Thyroid gland (tissue), 4 donors: ENCODE measurements at regions not wholly inside any gene's neighbourhood (a gene's known extent, or its start where the extent isn't known, plus 50 kb on each side); places are given as distances from the start of the nearest gene placed in this dataset.

Experiments used
- DNase-seq, 2 donors: peaks; one replicate each; pipeline ENCODE4 v3.0.0-alpha.2; 2019
- H3K27ac ChIP-seq, 3 donors: fragments of 200-600 bp; sonication (generic); 1 replicate in 2 of 3; 2 replicates in 1 of 3; pipeline ENCODE4 v1.5.1; 2016 to 2019; ENCODE audit warnings: mild to moderate bottlenecking in 1 of 3, moderate library complexity in 1 of 3
- H3K27me3 ChIP-seq: fragments of 200-600 bp; sonication (generic); one replicate; pipeline ENCODE4 v1.5.1; 2019
- H3K36me3 ChIP-seq, 2 donors: fragments of 200-600 bp; sonication (generic); one replicate each; pipeline ENCODE4 v1.5.1; 2016 to 2019
- H3K4me1 ChIP-seq, 2 donors: fragments of 200-600 bp; sonication (generic); one replicate each; pipeline ENCODE4 v1.5.1; 2017 to 2019
- H3K4me3 ChIP-seq, 3 donors: fragments of 200-600 bp; sonication (generic); replicated peaks in 1 of 3; 1 replicate in 2 of 3; 2 replicates in 1 of 3; pipeline ENCODE4 v1.5.1; 2016; ENCODE audit warnings: mild to moderate bottlenecking in 1 of 3
- H3K9me3 ChIP-seq: fragments of 200-600 bp; sonication (generic); one replicate; pipeline ENCODE4 v1.5.1; 2017
- CTCF ChIP-seq, 6 experiments: fragments of 200-600 bp in 3 of 6; fragments of 450-650 bp in 3 of 6; sonication (generic) in 3 of 6; IDR thresholded peaks; one replicate each; pipeline ENCODE4 v1.5.1; 2016 to 2019; ENCODE audit warnings: antibody characterized with exemption in 6 of 6, mild to moderate bottlenecking in 2 of 6, inconsistent platforms in 1 of 6, moderate library complexity in 1 of 6
- POLR2A ChIP-seq, 2 donors: fragments of 450-650 bp; IDR thresholded peaks; one replicate each; pipeline ENCODE4 v1.6.1; 2017; ENCODE audit warnings: antibody characterized with exemption in 2 of 2, mild to moderate bottlenecking in 2 of 2, moderate library complexity in 1 of 2
- WGBS, 2 donors: methylation state at CpG; one replicate each; pipeline ENCODE4 v1.1.5; 2017; 5-methylcytosine and 5-hydroxymethylcytosine counted together
- intact Hi-C: fragments of 100-400 bp; cut with DNase I; formaldehyde crosslinking; loops from one replicate; pipeline ENCODE4 v1.15.1; 2023

- no peaks in the 10 kb centered on the region for H3K27me3 ChIP-seq
- peak overlapping the region in 2 of 3 donors; percentile 10 to 24 for H3K27ac ChIP-seq
- TF ChIP-seq POLR2A (IDR thresholded peaks at IDR 0.05) (no peak), CTCF (IDR thresholded peaks at IDR 0.05) (no peak)
- H3K36me3 ChIP-seq = no peaks in the 10 kb centered on the region
- H3K9me3 ChIP-seq = no peaks in the 10 kb centered on the region
- WGBS, 2 donors = 55 to 65% methylated on average over 1 of the region's 1 CpG
- no peak for DNase-seq
- intact Hi-C loops = no loop called here
- no peak overlapping the region for H3K4me3 ChIP-seq
- H3K4me1 ChIP-seq = peaks cover 0 to 8% of the 10 kb centered on the region in 2 donors
Measured at GRCh38 chr3:153285194-153285641, 123.2 kb downstream of the RAP2B start.

GRCh38 chr3:153285982-153286381, 124.0 kb downstream of the RAP2B start:
- H3K27ac ChIP-seq = no peak overlapping the region
- no peaks in the 10 kb centered on the region for H3K9me3 ChIP-seq
- WGBS, 2 donors = 91 to 93% methylated on average over 2 of the region's 2 CpGs

GRCh38 chr3:153287017-153287416, 125.0 kb downstream of the RAP2B start:
- 96 to 97% methylated on average over 3 of the region's 3 CpGs for WGBS, 2 donors
- no peak for TF ChIP-seq POLR2A (IDR thresholded peaks at IDR 0.05)
- no peak for TF ChIP-seq CTCF (IDR thresholded peaks at IDR 0.05)
- Histone ChIP-seq H3K27me3 (no peaks in the 10 kb centered on the region), H3K9me3 (no peaks in the 10 kb centered on the region), H3K4me1 (peaks cover 0 to 8% of the 10 kb centered on the region in 2 donors), H3K36me3 (no peaks in the 10 kb centered on the region), H3K4me3 (no peak overlapping the region), H3K27ac (no peak overlapping the region)
- intact Hi-C loops = no loop called here
- DNase-seq = no peak

More at GRCh38 chr3:153285982-153286381, 124.0 kb downstream of the RAP2B start:
- Histone ChIP-seq H3K4me3 (no peak overlapping the region), H3K27me3 (no peaks in the 10 kb centered on the region), H3K4me1 (peaks cover 0 to 8% of the 10 kb centered on the region in 2 donors), H3K36me3 (no peaks in the 10 kb centered on the region)
- no peak for DNase-seq
- TF ChIP-seq CTCF (IDR thresholded peaks at IDR 0.05) (no peak), POLR2A (IDR thresholded peaks at IDR 0.05) (no peak)
- intact Hi-C loops = no loop called here

GRCh38 chr3:153289334-153289808, 127.3 kb downstream of the RAP2B start:
- H3K36me3 ChIP-seq = no peaks in the 10 kb centered on the region
- no peak for DNase-seq
- WGBS, 2 donors = 88 to 90% methylated on average over 3 of the region's 3 CpGs
- H3K27ac ChIP-seq = no peak overlapping the region
- no peak for TF ChIP-seq CTCF (IDR thresholded peaks at IDR 0.05)
- no peak for TF ChIP-seq POLR2A (IDR thresholded peaks at IDR 0.05)
- H3K4me1 ChIP-seq = peaks cover 0 to 8% of the 10 kb centered on the region in 2 donors
- no peaks in the 10 kb centered on the region for H3K9me3 ChIP-seq
- H3K27me3 ChIP-seq = no peaks in the 10 kb centered on the region
- H3K4me3 ChIP-seq = no peak overlapping the region
- intact Hi-C loops = no loop called here

- H3K27ac ChIP-seq = no peak overlapping the region
- H3K4me3 ChIP-seq = no peak overlapping the region
- H3K27me3 ChIP-seq = no peaks in the 10 kb centered on the region
- no peak for DNase-seq
- no peaks in the 10 kb centered on the region for H3K9me3 ChIP-seq
- peaks cover 0 to 1% of the 10 kb centered on the region in 2 donors for H3K4me1 ChIP-seq
- TF ChIP-seq CTCF (IDR thresholded peaks at IDR 0.05) = no peak
- no peaks in the 10 kb centered on the region for H3K36me3 ChIP-seq
- 51% methylated on average over 1 of the region's 1 CpG for WGBS, 2 donors
- intact Hi-C loops = no loop called here
Measured at GRCh38 chr3:153290268-153291015, 128.4 kb downstream of the RAP2B start.
